MM.1S (cell line): ENCODE measurements at regions not wholly inside any gene's neighbourhood (a gene's known extent, or its start where the extent isn't known, plus 50 kb on each side); places are given as distances from the start of the nearest gene placed in this dataset.

Experiments used
- DNase-seq: peaks from one replicate; pipeline ENCODE4 v3.0.0-alpha.2; 2015
- H2AFZ ChIP-seq: fragments of 300-600 bp; sonication (generic); 2 replicates; pipeline ENCODE4 v1.6.0; 2016; ENCODE audit warnings: antibody characterized with exemption, low read length
- H3F3A ChIP-seq: fragments of 300-600 bp; sonication (generic); 2 replicates; pipeline ENCODE4 v1.6.1; 2016; ENCODE audit warnings: mild to moderate bottlenecking, antibody characterized with exemption, low read length, moderate library complexity, mixed read lengths; ENCODE audit not compliant: insufficient read depth
- H3K27ac ChIP-seq: fragments of 300-600 bp; sonication (generic); 2 replicates; pipeline ENCODE4 v1.5.1; 2016; ENCODE audit warnings: mild to moderate bottlenecking, low read length
- H3K27me3 ChIP-seq: fragments of 300-600 bp; sonication (generic); replicated peaks from 2 replicates; pipeline ENCODE4 v1.6.0; 2016; ENCODE audit warnings: low read length; ENCODE audit not compliant: insufficient read depth
- H3K36me3 ChIP-seq: fragments of 300-600 bp; sonication (generic); replicated peaks from 2 replicates; pipeline ENCODE4 v1.6.1; 2016; ENCODE audit warnings: mild to moderate bottlenecking, low read length, mixed read lengths; ENCODE audit not compliant: insufficient read depth
- H3K4me1 ChIP-seq: fragments of 300-600 bp; sonication (generic); 2 replicates; pipeline ENCODE4 v1.6.1; 2016; ENCODE audit warnings: low read length, mixed read lengths
- H3K4me2 ChIP-seq: fragments of 300-600 bp; sonication (generic); 2 replicates; pipeline ENCODE4 v1.6.0; 2016; ENCODE audit warnings: low read depth, low read length
- H3K4me3 ChIP-seq: fragments of 300-600 bp; sonication (generic); 2 replicates; pipeline ENCODE4 v1.5.1; 2016; ENCODE audit warnings: low read length, mixed read lengths
- H3K79me2 ChIP-seq: fragments of 300-600 bp; sonication (generic); 2 replicates; pipeline ENCODE4 v1.6.1; 2016; ENCODE audit warnings: mixed run types, low read length, mixed read lengths
- H3K9ac ChIP-seq: fragments of 300-600 bp; sonication (generic); 2 replicates; pipeline ENCODE4 v1.6.1; 2016; ENCODE audit warnings: low read length, mixed read lengths
- H3K9me2 ChIP-seq: fragments of 300-600 bp; sonication (generic); replicated peaks from 2 replicates; pipeline ENCODE4 v1.6.1; 2016; ENCODE audit warnings: mild to moderate bottlenecking, low read length, mixed read lengths; ENCODE audit not compliant: insufficient read depth
- H3K9me3 ChIP-seq: fragments of 300-600 bp; sonication (generic); replicated peaks from 2 replicates; pipeline ENCODE4 v1.6.1; 2016; ENCODE audit warnings: mild to moderate bottlenecking, low read length, mixed read lengths; ENCODE audit not compliant: insufficient read depth
- H4K20me1 ChIP-seq: fragments of 300-600 bp; sonication (generic); 2 replicates; pipeline ENCODE4 v1.6.1; 2016; ENCODE audit warnings: mild to moderate bottlenecking, low read length, moderate library complexity, mixed read lengths; ENCODE audit not compliant: insufficient read depth
- CTCF ChIP-seq: fragments of 300-600 bp; sonication (generic); IDR thresholded peaks from 2 replicates; pipeline ENCODE4 v1.5.1; 2016; ENCODE audit warnings: antibody characterized with exemption, low read length, mixed read lengths
- EZH2 ChIP-seq: fragments of 300-600 bp; sonication (generic); optimal IDR thresholded peaks from 2 replicates; pipeline ENCODE3; 2017; ENCODE audit warnings: low read depth, mild to moderate bottlenecking, antibody characterized with exemption, low read length, mixed read lengths
- EZH2phosphoT487 ChIP-seq: fragments of 300-600 bp; sonication (generic); IDR thresholded peaks from 2 replicates; pipeline ENCODE4 v1.6.1; 2018; ENCODE audit warnings: antibody characterized with exemption, low read length

- DNase-seq = no peak
- H3K9ac ChIP-seq = no peak overlapping the region
- no peaks in the 10 kb centered on the region for H3K9me2 ChIP-seq
- no peaks in the 10 kb centered on the region for H4K20me1 ChIP-seq
- H3K27me3 ChIP-seq = no peaks in the 10 kb centered on the region; the same call in none of the 2 replicates
- no peak overlapping the region for H2AFZ ChIP-seq
- H3K36me3 ChIP-seq = no peaks in the 10 kb centered on the region
- H3F3A ChIP-seq = no peaks in the 10 kb centered on the region
- H3K9me3 ChIP-seq = no peaks in the 10 kb centered on the region
- H3K27ac ChIP-seq = no peak overlapping the region
- H3K4me3 ChIP-seq = no peak overlapping the region
- TF ChIP-seq CTCF = no peak
- TF ChIP-seq EZH2phosphoT487 = no peak
- TF ChIP-seq EZH2 = no peak
- no peaks in the 10 kb centered on the region for H3K79me2 ChIP-seq
- no peak overlapping the region for H3K4me2 ChIP-seq
- H3K4me1 ChIP-seq = peaks cover under 1% of the 10 kb centered on the region; the same call in 1 of the 2 replicates
Measured at GRCh38 chr6:129923530-129924250, 62.6 kb upstream of the TMEM244 start.

- DNase-seq = no peak
- Histone ChIP-seq H3K27me3 (no peaks in the 10 kb centered on the region; the same call in none of the 2 replicates), H3K4me3 (no peak overlapping the region), H3F3A (no peaks in the 10 kb centered on the region), H2AFZ (no peak overlapping the region), H3K9ac (no peak overlapping the region), H3K36me3 (no peaks in the 10 kb centered on the region), H3K4me1 (peaks cover 14% of the 10 kb centered on the region), H3K9me3 (no peaks in the 10 kb centered on the region), H4K20me1 (no peaks in the 10 kb centered on the region), H3K9me2 (no peaks in the 10 kb centered on the region), H3K79me2 (no peaks in the 10 kb centered on the region), H3K4me2 (no peak overlapping the region), H3K27ac (no peak overlapping the region)
- TF ChIP-seq EZH2 (no peak), EZH2phosphoT487 (no peak), CTCF (no peak)
Measured at GRCh38 chr6:129921169-129921817, 60.2 kb upstream of the TMEM244 start.

GRCh38 chr6:129920103-129920798 lies 59.1 kb upstream of the TMEM244 start:
- no peak overlapping the region for H3K9ac ChIP-seq
- H3K9me2 ChIP-seq = no peaks in the 10 kb centered on the region
- peaks cover 14% of the 10 kb centered on the region for H3K4me1 ChIP-seq
- no peaks in the 10 kb centered on the region for H3K36me3 ChIP-seq
- H2AFZ ChIP-seq = no peak overlapping the region
- H3K4me2 ChIP-seq = no peak overlapping the region
- H3K79me2 ChIP-seq = no peaks in the 10 kb centered on the region
- H3K27me3 ChIP-seq = no peaks in the 10 kb centered on the region; the same call in none of the 2 replicates
- no peaks in the 10 kb centered on the region for H3K9me3 ChIP-seq
- H3K4me3 ChIP-seq = no peak overlapping the region
- no peaks in the 10 kb centered on the region for H3F3A ChIP-seq
- no peak for TF ChIP-seq EZH2phosphoT487
- no peaks in the 10 kb centered on the region for H4K20me1 ChIP-seq
- no peak for DNase-seq
- H3K27ac ChIP-seq = no peak overlapping the region
